Osteoblast (primary cell): ENCODE measurements at regions not wholly inside any gene's neighbourhood (a gene's known extent, or its start where the extent isn't known, plus 50 kb on each side); places are given as distances from the start of the nearest gene placed in this dataset.

ENCODE experiments used
- DNase-seq: peaks from one replicate; pipeline ENCODE4 v3.0.0; 2011; ENCODE audit warnings: low spot score, mixed read lengths; ENCODE audit not compliant: insufficient read length; ENCODE audit errors: missing footprints
- H2AFZ ChIP-seq: 2 replicates; pipeline ENCODE4 v1.6.0; 2011; ENCODE audit warnings: mild to moderate bottlenecking, low read length
- H3K27ac ChIP-seq: 2 replicates; pipeline ENCODE4 v1.5.1; 2011; ENCODE audit warnings: mild to moderate bottlenecking, low read depth, low read length, moderate library complexity
- H3K27me3 ChIP-seq: 2 replicates; pipeline ENCODE4 v1.6.0; 2012; ENCODE audit warnings: mild to moderate bottlenecking, control low read depth, inconsistent platforms, low read length, moderate library complexity; ENCODE audit not compliant: insufficient read depth
- H3K36me3 ChIP-seq: 2 replicates; pipeline ENCODE4 v1.5.1; 2011; ENCODE audit warnings: mild to moderate bottlenecking, low read length, control low read depth, moderate library complexity; ENCODE audit not compliant: insufficient read depth
- H3K4me1 ChIP-seq: 2 replicates; pipeline ENCODE4 v1.5.1; 2011; ENCODE audit warnings: mild to moderate bottlenecking, low read length, control low read depth, moderate library complexity; ENCODE audit not compliant: insufficient read depth
- H3K4me2 ChIP-seq: 2 replicates; pipeline ENCODE4 v1.6.0; 2011; ENCODE audit warnings: mild to moderate bottlenecking, low read length; ENCODE audit not compliant: insufficient read depth
- H3K4me3 ChIP-seq: fragments of 200-600 bp; sonication (generic); 3 replicates; pipeline ENCODE4 v1.5.1; 2012; ENCODE audit warnings: mild to moderate bottlenecking, low read length, inconsistent platforms; ENCODE audit not compliant: insufficient read depth
- H3K79me2 ChIP-seq: 2 replicates; pipeline ENCODE4 v1.6.0; 2012; ENCODE audit warnings: mild to moderate bottlenecking, low read length, control low read depth, inconsistent platforms; ENCODE audit not compliant: insufficient read depth
- H3K9me3 ChIP-seq: 2 replicates; pipeline ENCODE4 v1.5.1; 2011; ENCODE audit warnings: low read depth, low read length, control low read depth
- H4K20me1 ChIP-seq: 2 replicates; pipeline ENCODE4 v1.6.0; 2012; ENCODE audit warnings: mild to moderate bottlenecking, low read length, control low read depth; ENCODE audit not compliant: insufficient read depth
- CTCF ChIP-seq: IDR thresholded peaks from 2 replicates; pipeline ENCODE4 v1.5.1; 2011; ENCODE audit warnings: mild to moderate bottlenecking, low read depth, low read length, moderate library complexity; ENCODE audit errors: extremely low read depth

GRCh38 chr6:94673251-94673650 is 904.1 kb upstream of the MANEA start:
- Histone ChIP-seq H3K79me2 (no peaks in the 10 kb centered on the region), H3K4me2 (no peak overlapping the region), H3K4me3 (no peak overlapping the region), H2AFZ (no peak overlapping the region), H4K20me1 (no peaks in the 10 kb centered on the region), H3K36me3 (no peaks in the 10 kb centered on the region), H3K27ac (no peak overlapping the region), H3K9me3 (peaks cover 4% of the 10 kb centered on the region), H3K27me3 (no peaks in the 10 kb centered on the region), H3K4me1 (no peaks in the 10 kb centered on the region)
- DNase-seq: no peak
- TF ChIP-seq CTCF: no peak

- Histone ChIP-seq H3K27ac (no peak overlapping the region), H3K4me3 (no peak overlapping the region), H4K20me1 (no peaks in the 10 kb centered on the region), H3K36me3 (no peaks in the 10 kb centered on the region), H3K4me1 (no peaks in the 10 kb centered on the region), H3K79me2 (no peaks in the 10 kb centered on the region), H3K27me3 (no peaks in the 10 kb centered on the region), H2AFZ (no peak overlapping the region), H3K4me2 (no peak overlapping the region), H3K9me3 (peaks cover 2% of the 10 kb centered on the region)
- TF ChIP-seq CTCF: no peak
- no peak for DNase-seq
Measured at GRCh38 chr6:94670017-94670416, 907.3 kb upstream of the MANEA start.

- H2AFZ ChIP-seq: no peak overlapping the region
- H4K20me1 ChIP-seq: no peaks in the 10 kb centered on the region
- TF ChIP-seq CTCF: no peak
- peaks cover 2% of the 10 kb centered on the region for H3K9me3 ChIP-seq
- H3K4me3 ChIP-seq: no peak overlapping the region
- no peaks in the 10 kb centered on the region for H3K4me1 ChIP-seq
- DNase-seq: no peak
- no peaks in the 10 kb centered on the region for H3K79me2 ChIP-seq
- no peak overlapping the region for H3K4me2 ChIP-seq
- H3K36me3 ChIP-seq: no peaks in the 10 kb centered on the region
- no peak overlapping the region for H3K27ac ChIP-seq
- H3K27me3 ChIP-seq: no peaks in the 10 kb centered on the region
Measured at GRCh38 chr6:94668876-94669275, 908.5 kb upstream of the MANEA start.

- Histone ChIP-seq H2AFZ (no peak overlapping the region), H3K36me3 (no peaks in the 10 kb centered on the region), H3K27ac (no peak overlapping the region), H3K9me3 (peaks cover 4% of the 10 kb centered on the region), H4K20me1 (no peaks in the 10 kb centered on the region), H3K4me2 (no peak overlapping the region), H3K4me1 (no peaks in the 10 kb centered on the region), H3K27me3 (no peaks in the 10 kb centered on the region), H3K79me2 (no peaks in the 10 kb centered on the region), H3K4me3 (no peak overlapping the region)
- TF ChIP-seq CTCF: no peak
- DNase-seq: no peak
Measured at GRCh38 chr6:94658929-94659328, 918.4 kb upstream of the MANEA start.
